ENCODE measurements at regions not wholly inside any gene's neighbourhood (a gene's known extent, or its start where the extent isn't known, plus 50 kb on each side); places are given as distances from the start of the nearest gene placed in this dataset.

- TF ChIP-seq CTCF (conservative IDR thresholded peaks at IDR 0.05; ENCODE audit: low read length) (no peak), EZH2phosphoT487 (IDR thresholded peaks at IDR 0.05; ENCODE audit: borderline replicate concordance) (no peak)
These were observed 749.4 kb downstream of the UQCRFS1 start for GRCh38 chr19:28463493-28464053.

All from Loucy (cell line).